OCI-LY1 (cell line): ENCODE measurements at regions not wholly inside any gene's neighbourhood (a gene's known extent, or its start where the extent isn't known, plus 50 kb on each side); places are given as distances from the start of the nearest gene placed in this dataset.

Experiments
- H2AFZ ChIP-seq: fragments of 200-600 bp; sonication (generic), shearing (Covaris generic); 2 replicates; pipeline ENCODE4 v1.6.0; 2014; ENCODE audit warnings: antibody characterized with exemption, mild to moderate bottlenecking, low read length
- H3F3A ChIP-seq: fragments of 200-600 bp; sonication (generic), shearing (Covaris generic); 2 replicates; pipeline ENCODE4 v1.6.0; 2014; ENCODE audit warnings: mild to moderate bottlenecking, antibody characterized with exemption, low read length, moderate library complexity; ENCODE audit not compliant: insufficient read depth
- H3K27ac ChIP-seq: fragments of 200-600 bp; sonication (generic); 2 replicates; pipeline ENCODE4 v1.5.1; 2014; ENCODE audit warnings: low read length, mixed run types, mild to moderate bottlenecking, low read depth; ENCODE audit not compliant: poor library complexity, severe bottlenecking
- H3K27me3 ChIP-seq: fragments of 200-600 bp; sonication (generic); 2 replicates; pipeline ENCODE4 v1.6.0; 2014; ENCODE audit warnings: antibody characterized with exemption, mild to moderate bottlenecking, low read length, moderate library complexity; ENCODE audit not compliant: insufficient read depth
- H3K36me3 ChIP-seq: fragments of 200-600 bp; sonication (generic); 2 replicates; pipeline ENCODE4 v1.6.1; 2014; ENCODE audit warnings: mild to moderate bottlenecking, antibody characterized with exemption, low read length, moderate library complexity, mixed read lengths; ENCODE audit not compliant: insufficient read depth
- H3K4me1 ChIP-seq: fragments of 200-600 bp; sonication (generic); 2 replicates; pipeline ENCODE4 v1.5.1; 2014; ENCODE audit warnings: mild to moderate bottlenecking, low read length, moderate library complexity; ENCODE audit not compliant: insufficient read depth, severe bottlenecking
- H3K4me2 ChIP-seq: fragments of 200-600 bp; sonication (generic), shearing (Covaris generic); 2 replicates; pipeline ENCODE4 v1.6.1; 2014; ENCODE audit warnings: low read length
- H3K4me3 ChIP-seq: fragments of 200-600 bp; sonication (generic); 2 replicates; pipeline ENCODE4 v1.5.1; 2014; ENCODE audit warnings: low read length, low read depth, mild to moderate bottlenecking, mixed read lengths; ENCODE audit not compliant: poor library complexity, severe bottlenecking
- H3K79me2 ChIP-seq: fragments of 200-600 bp; shearing (Covaris generic); 2 replicates; pipeline ENCODE4 v1.6.1; 2016; ENCODE audit warnings: mixed run types, low read length, mixed read lengths; ENCODE audit not compliant: insufficient read depth
- H3K9ac ChIP-seq: fragments of 200-600 bp; sonication (generic), shearing (Covaris generic); 2 replicates; pipeline ENCODE4 v1.6.1; 2014; ENCODE audit warnings: mild to moderate bottlenecking, low read length, mixed read lengths
- H3K9me2 ChIP-seq: fragments of 200-600 bp; sonication (generic), shearing (Covaris generic); 2 replicates; pipeline ENCODE4 v1.6.1; 2014; ENCODE audit warnings: low read depth, mild to moderate bottlenecking, low read length, mixed read lengths
- H3K9me3 ChIP-seq: fragments of 200-600 bp; shearing (Covaris generic); 2 replicates; pipeline ENCODE4 v1.6.1; 2014; ENCODE audit warnings: low read length, mixed read lengths
- H4K20me1 ChIP-seq: fragments of 200-600 bp; sonication (generic), shearing (Covaris generic); 2 replicates; pipeline ENCODE4 v1.6.0; 2016; ENCODE audit warnings: mild to moderate bottlenecking, low read length; ENCODE audit not compliant: insufficient read depth
- CTCF ChIP-seq: fragments of 200-600 bp; sonication (generic), shearing (Covaris generic); IDR thresholded peaks from 2 replicates; pipeline ENCODE4 v1.5.1; 2017; ENCODE audit warnings: mild to moderate bottlenecking, antibody characterized with exemption, low read length, moderate library complexity, mixed read lengths
- EZH2 ChIP-seq: fragments of 200-600 bp; sonication (generic), shearing (Covaris generic); IDR thresholded peaks from 2 replicates; pipeline ENCODE4 v1.8.0; 2017; ENCODE audit warnings: borderline replicate concordance, mixed run types, mild to moderate bottlenecking, antibody characterized with exemption, low read length, moderate library complexity, mixed read lengths

GRCh38 chr2:129320288-129320687 is 659.2 kb upstream of the RAB6C start:
- Histone ChIP-seq H3K9me3 (no peaks in the 10 kb centered on the region), H3K4me3 (no peak overlapping the region), H3K36me3 (no peaks in the 10 kb centered on the region), H3K27me3 (no peaks in the 10 kb centered on the region), H3F3A (no peaks in the 10 kb centered on the region), H3K4me2 (no peak overlapping the region), H3K79me2 (no peaks in the 10 kb centered on the region), H2AFZ (no peak overlapping the region), H3K9ac (no peak overlapping the region), H3K4me1 (no peaks in the 10 kb centered on the region), H4K20me1 (no peaks in the 10 kb centered on the region), H3K9me2 (no peaks in the 10 kb centered on the region), H3K27ac (no peak overlapping the region)
- TF ChIP-seq EZH2: no peak
- no peak for TF ChIP-seq CTCF

- H3K9me3 ChIP-seq: no peaks in the 10 kb centered on the region
Observed at GRCh38 chr2:129324349-129324748, 655.1 kb upstream of the RAB6C start.

GRCh38 chr2:129325151-129325550 is 654.3 kb upstream of the RAB6C start:
- Histone ChIP-seq H3K36me3 (no peaks in the 10 kb centered on the region), H4K20me1 (no peaks in the 10 kb centered on the region), H3K79me2 (no peaks in the 10 kb centered on the region), H3K4me1 (no peaks in the 10 kb centered on the region), H3K4me3 (no peak overlapping the region), H3K9me3 (no peaks in the 10 kb centered on the region), H3K27me3 (no peaks in the 10 kb centered on the region), H3F3A (no peaks in the 10 kb centered on the region), H3K4me2 (no peak overlapping the region), H3K9me2 (no peaks in the 10 kb centered on the region), H3K27ac (no peak overlapping the region), H3K9ac (no peak overlapping the region), H2AFZ (no peak overlapping the region)
- TF ChIP-seq EZH2 (no peak), CTCF (no peak)

More at GRCh38 chr2:129324349-129324748, 655.1 kb upstream of the RAB6C start:
- H3K9ac ChIP-seq: no peak overlapping the region
- H4K20me1 ChIP-seq: no peaks in the 10 kb centered on the region
- no peak overlapping the region for H3K4me2 ChIP-seq
- H3K27ac ChIP-seq: no peak overlapping the region
- no peaks in the 10 kb centered on the region for H3K9me2 ChIP-seq
- TF ChIP-seq EZH2 (no peak), CTCF (no peak)
- H3K4me3 ChIP-seq: no peak overlapping the region
- no peaks in the 10 kb centered on the region for H3K4me1 ChIP-seq
- H3K79me2 ChIP-seq: no peaks in the 10 kb centered on the region
- no peaks in the 10 kb centered on the region for H3K27me3 ChIP-seq
- H3K36me3 ChIP-seq: no peaks in the 10 kb centered on the region
- no peaks in the 10 kb centered on the region for H3F3A ChIP-seq
- no peak overlapping the region for H2AFZ ChIP-seq
